ENCODE measurements at regions not wholly inside any gene's neighbourhood (a gene's known extent, or its start where the extent isn't known, plus 50 kb on each side); places are given as distances from the start of the nearest gene placed in this dataset.
"Not testable (repeated sequence)": the region's sequence is repeated elsewhere in the genome, so short reads cannot be mapped to it uniquely, and the experiment has no call there.

GRCh38 chr13:25001476-25002206 lies 94.3 kb upstream of the PABPC3 start:
- peaks cover 20% of the 10 kb centered on the region for H3K27me3 ChIP-seq (ENCODE audit: insufficient read depth, low read length, poor library complexity)
- no peaks in the 10 kb centered on the region for H3K36me3 ChIP-seq (ENCODE audit: insufficient read depth, low read length)
- no peak overlapping the region for H3K4me3 ChIP-seq (ENCODE audit: low read depth in 1 of 2, low read length in 2 of 2)
- H4K20me1 ChIP-seq (ENCODE audit: insufficient read depth, low read length) = no peaks in the 10 kb centered on the region
- no peak for ATAC-seq (ENCODE audit: insufficient read depth, low read depth)
- TF ChIP-seq, protein P1, sequence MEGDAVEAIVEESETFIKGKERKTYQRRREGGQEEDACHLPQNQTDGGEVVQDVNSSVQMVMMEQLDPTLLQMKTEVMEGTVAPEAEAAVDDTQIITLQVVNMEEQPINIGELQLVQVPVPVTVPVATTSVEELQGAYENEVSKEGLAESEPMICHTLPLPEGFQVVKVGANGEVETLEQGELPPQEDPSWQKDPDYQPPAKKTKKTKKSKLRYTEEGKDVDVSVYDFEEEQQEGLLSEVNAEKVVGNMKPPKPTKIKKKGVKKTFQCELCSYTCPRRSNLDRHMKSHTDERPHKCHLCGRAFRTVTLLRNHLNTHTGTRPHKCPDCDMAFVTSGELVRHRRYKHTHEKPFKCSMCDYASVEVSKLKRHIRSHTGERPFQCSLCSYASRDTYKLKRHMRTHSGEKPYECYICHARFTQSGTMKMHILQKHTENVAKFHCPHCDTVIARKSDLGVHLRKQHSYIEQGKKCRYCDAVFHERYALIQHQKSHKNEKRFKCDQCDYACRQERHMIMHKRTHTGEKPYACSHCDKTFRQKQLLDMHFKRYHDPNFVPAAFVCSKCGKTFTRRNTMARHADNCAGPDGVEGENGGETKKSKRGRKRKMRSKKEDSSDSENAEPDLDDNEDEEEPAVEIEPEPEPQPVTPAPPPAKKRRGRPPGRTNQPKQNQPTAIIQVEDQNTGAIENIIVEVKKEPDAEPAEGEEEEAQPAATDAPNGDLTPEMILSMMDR (IDR thresholded peaks at IDR 0.05; ENCODE audit: borderline replicate concordance, extremely low read depth, low read length, poor library complexity, severe bottlenecking) = no peak
- peak; percentile 30 for TF ChIP-seq EZH2 (IDR thresholded peaks at IDR 0.05; ENCODE audit: borderline replicate concordance, low read depth, low read length, severe bottlenecking)
- no peaks in the 10 kb centered on the region for H3K4me1 ChIP-seq (ENCODE audit: insufficient read depth, low read length)
- no peak for DNase-seq
- no peak overlapping the region for H2AFZ ChIP-seq (ENCODE audit: low read depth, low read length)
- no peak overlapping the region for H3K27ac ChIP-seq (ENCODE audit: low read length)
- no peak overlapping the region for H3K9ac ChIP-seq (ENCODE audit: low read depth, low read length)
- no peaks in the 10 kb centered on the region for H3K9me3 ChIP-seq (ENCODE audit: insufficient read depth, low read length, severe bottlenecking)
- H3K4me2 ChIP-seq (ENCODE audit: insufficient read depth, low read length) = no peak overlapping the region
- no peaks in the 10 kb centered on the region for H3K79me2 ChIP-seq (ENCODE audit: insufficient read depth, low read length)

DNA sequence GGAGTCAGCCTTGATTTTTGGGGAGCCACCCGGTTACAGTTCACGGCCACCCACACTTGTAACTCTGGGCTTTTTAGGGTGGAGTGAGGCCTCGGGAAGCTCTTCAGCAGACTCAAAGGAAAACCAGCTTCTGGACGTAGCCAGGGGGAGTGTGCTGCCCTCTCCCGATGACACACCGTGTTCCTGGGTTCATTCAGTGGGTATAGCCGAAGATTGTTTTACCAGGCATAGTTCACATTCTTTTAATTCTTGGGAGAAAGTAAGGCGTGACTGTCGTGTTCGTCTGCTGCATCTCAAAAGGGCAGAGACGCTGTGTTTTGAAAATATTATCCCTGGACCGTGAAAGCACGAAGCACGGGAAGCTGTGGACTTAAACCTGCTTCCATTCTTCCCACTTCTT lies 93.6 kb upstream of the PABPC3 start:
- H3K4me2 ChIP-seq (ENCODE audit: insufficient read depth, low read length) = not testable (repeated sequence)

GRCh38 chr13:25004489-25004888 lies 91.4 kb upstream of the PABPC3 start:
- not testable (repeated sequence) for H3K36me3 ChIP-seq (ENCODE audit: insufficient read depth, low read length); DNase-seq; H2AFZ ChIP-seq (ENCODE audit: low read depth, low read length); H3K27ac ChIP-seq (ENCODE audit: low read length); H3K4me2 ChIP-seq (ENCODE audit: insufficient read depth, low read length); H3K9ac ChIP-seq (ENCODE audit: low read depth, low read length); ATAC-seq (ENCODE audit: insufficient read depth, low read depth); H4K20me1 ChIP-seq (ENCODE audit: insufficient read depth, low read length); H3K4me3 ChIP-seq (ENCODE audit: low read depth in 1 of 2, low read length in 2 of 2); H3K4me1 ChIP-seq (ENCODE audit: insufficient read depth, low read length); H3K79me2 ChIP-seq (ENCODE audit: insufficient read depth, low read length); H3K9me3 ChIP-seq (ENCODE audit: insufficient read depth, low read length, severe bottlenecking)
- peaks cover 20% of the 10 kb centered on the region for H3K27me3 ChIP-seq (ENCODE audit: insufficient read depth, low read length, poor library complexity)

More for the DNA sequence above, 93.6 kb upstream of the PABPC3 start:
- H3K9me3 ChIP-seq (ENCODE audit: insufficient read depth, low read length, severe bottlenecking); DNase-seq; H4K20me1 ChIP-seq (ENCODE audit: insufficient read depth, low read length); H3K4me3 ChIP-seq (ENCODE audit: low read depth in 1 of 2, low read length in 2 of 2); H2AFZ ChIP-seq (ENCODE audit: low read depth, low read length); H3K36me3 ChIP-seq (ENCODE audit: insufficient read depth, low read length); ATAC-seq (ENCODE audit: insufficient read depth, low read depth); H3K27ac ChIP-seq (ENCODE audit: low read length); H3K4me1 ChIP-seq (ENCODE audit: insufficient read depth, low read length); H3K9ac ChIP-seq (ENCODE audit: low read depth, low read length); H3K79me2 ChIP-seq (ENCODE audit: insufficient read depth, low read length): not testable (repeated sequence)
- H3K27me3 ChIP-seq (ENCODE audit: insufficient read depth, low read length, poor library complexity) = peaks cover 20% of the 10 kb centered on the region

DNA sequence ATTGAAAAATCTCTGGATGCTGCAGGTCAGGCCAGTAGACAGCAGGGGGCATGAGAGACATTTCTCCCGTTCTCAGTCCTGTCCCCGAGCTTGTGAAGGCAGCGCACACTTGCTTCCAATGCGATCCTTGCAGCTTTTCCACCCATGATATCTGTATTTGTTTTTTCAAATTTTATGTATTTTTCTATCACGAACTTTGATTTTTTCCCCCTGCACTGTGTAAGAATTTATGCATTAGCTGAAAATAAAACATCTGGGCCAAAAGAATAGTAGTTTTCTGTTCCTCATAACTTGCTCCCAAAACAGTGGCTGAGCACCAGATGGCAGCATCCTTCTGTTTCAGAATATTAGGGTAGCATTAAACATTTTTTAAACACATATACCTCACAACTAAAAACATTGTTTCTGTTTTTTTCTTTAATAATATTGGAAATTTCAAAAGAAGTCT lies 90.9 kb upstream of the PABPC3 start:
- H4K20me1 ChIP-seq (ENCODE audit: insufficient read depth, low read length); H3K9ac ChIP-seq (ENCODE audit: low read depth, low read length); H3K4me1 ChIP-seq (ENCODE audit: insufficient read depth, low read length); H3K79me2 ChIP-seq (ENCODE audit: insufficient read depth, low read length); H3K36me3 ChIP-seq (ENCODE audit: insufficient read depth, low read length); H3K9me3 ChIP-seq (ENCODE audit: insufficient read depth, low read length, severe bottlenecking); H2AFZ ChIP-seq (ENCODE audit: low read depth, low read length); H3K27ac ChIP-seq (ENCODE audit: low read length); DNase-seq; H3K4me3 ChIP-seq (ENCODE audit: low read depth in 1 of 2, low read length in 2 of 2); H3K4me2 ChIP-seq (ENCODE audit: insufficient read depth, low read length): not testable (repeated sequence)
- TF ChIP-seq, protein P1 (IDR thresholded peaks at IDR 0.05; ENCODE audit: borderline replicate concordance, extremely low read depth, low read length, poor library complexity, severe bottlenecking) = peak; percentile 20
- peak; percentile 81 for ATAC-seq (ENCODE audit: insufficient read depth, low read depth)
- peaks cover 20% of the 10 kb centered on the region for H3K27me3 ChIP-seq (ENCODE audit: insufficient read depth, low read length, poor library complexity)

- not testable (repeated sequence) for H4K20me1 ChIP-seq (ENCODE audit: insufficient read depth, low read length); DNase-seq; H3K9me3 ChIP-seq (ENCODE audit: insufficient read depth, low read length, severe bottlenecking); H3K27me3 ChIP-seq (ENCODE audit: insufficient read depth, low read length, poor library complexity); H3K4me2 ChIP-seq (ENCODE audit: insufficient read depth, low read length); H2AFZ ChIP-seq (ENCODE audit: low read depth, low read length); H3K27ac ChIP-seq (ENCODE audit: low read length); H3K79me2 ChIP-seq (ENCODE audit: insufficient read depth, low read length); H3K4me3 ChIP-seq (ENCODE audit: low read depth in 1 of 2, low read length in 2 of 2); H3K36me3 ChIP-seq (ENCODE audit: insufficient read depth, low read length); H3K4me1 ChIP-seq (ENCODE audit: insufficient read depth, low read length); ATAC-seq (ENCODE audit: insufficient read depth, low read depth); H3K9ac ChIP-seq (ENCODE audit: low read depth, low read length)
Observed at GRCh38 chr13:25007389-25007788, 88.5 kb upstream of the PABPC3 start.

DNA sequence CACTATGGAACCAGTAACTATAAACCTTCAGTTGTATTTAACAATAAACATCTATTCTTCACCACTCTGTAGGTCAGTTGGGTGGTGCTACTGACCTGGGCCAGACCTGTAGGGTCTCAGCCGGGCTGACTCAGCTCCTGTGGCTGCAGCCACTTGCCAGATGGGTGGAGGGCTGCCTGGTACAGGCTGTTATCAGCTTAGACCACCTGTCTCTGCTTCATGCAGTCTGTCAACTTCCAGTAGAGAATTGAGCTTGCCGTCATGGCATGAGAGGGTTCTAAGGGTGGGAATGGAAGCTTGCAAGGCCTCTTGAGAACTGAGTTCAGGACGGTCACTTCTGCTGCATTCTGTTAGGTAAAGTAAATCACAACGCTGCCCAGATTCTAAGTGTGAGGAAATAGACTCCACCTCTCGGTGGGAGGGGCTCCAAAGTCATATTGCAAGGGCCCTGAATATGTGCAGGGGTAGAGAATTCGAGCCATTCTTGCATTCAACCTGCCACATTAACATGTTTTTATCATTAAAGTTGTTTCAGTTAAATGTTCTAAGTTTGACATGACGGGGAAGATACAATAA lies 81.5 kb upstream of the PABPC3 start:
- not testable (repeated sequence) for H3K9ac ChIP-seq (ENCODE audit: low read depth, low read length); H3K79me2 ChIP-seq (ENCODE audit: insufficient read depth, low read length); H3K9me3 ChIP-seq (ENCODE audit: insufficient read depth, low read length, severe bottlenecking); H3K36me3 ChIP-seq (ENCODE audit: insufficient read depth, low read length); ATAC-seq (ENCODE audit: insufficient read depth, low read depth); H3K4me3 ChIP-seq (ENCODE audit: low read depth in 1 of 2, low read length in 2 of 2); H3K27ac ChIP-seq (ENCODE audit: low read length); H2AFZ ChIP-seq (ENCODE audit: low read depth, low read length); H4K20me1 ChIP-seq (ENCODE audit: insufficient read depth, low read length); H3K4me1 ChIP-seq (ENCODE audit: insufficient read depth, low read length); H3K27me3 ChIP-seq (ENCODE audit: insufficient read depth, low read length, poor library complexity); H3K4me2 ChIP-seq (ENCODE audit: insufficient read depth, low read length); DNase-seq
